Osteoblast (primary cell): ENCODE measurements at regions not wholly inside any gene's neighbourhood (a gene's known extent, or its start where the extent isn't known, plus 50 kb on each side); places are given as distances from the start of the nearest gene placed in this dataset.
"Not testable (repeated sequence)": the region's sequence is repeated elsewhere in the genome, so short reads cannot be mapped to it uniquely, and the experiment has no call there.

Source experiments
- DNase-seq: peaks from one replicate; pipeline ENCODE4 v3.0.0; 2011; ENCODE audit warnings: low spot score, mixed read lengths; ENCODE audit not compliant: insufficient read length; ENCODE audit errors: missing footprints
- H2AFZ ChIP-seq: 2 replicates; pipeline ENCODE4 v1.6.0; 2011; ENCODE audit warnings: mild to moderate bottlenecking, low read length
- H3K27ac ChIP-seq: 2 replicates; pipeline ENCODE4 v1.5.1; 2011; ENCODE audit warnings: mild to moderate bottlenecking, low read depth, low read length, moderate library complexity
- H3K27me3 ChIP-seq: 2 replicates; pipeline ENCODE4 v1.6.0; 2012; ENCODE audit warnings: mild to moderate bottlenecking, control low read depth, inconsistent platforms, low read length, moderate library complexity; ENCODE audit not compliant: insufficient read depth
- H3K36me3 ChIP-seq: 2 replicates; pipeline ENCODE4 v1.5.1; 2011; ENCODE audit warnings: mild to moderate bottlenecking, low read length, control low read depth, moderate library complexity; ENCODE audit not compliant: insufficient read depth
- H3K4me1 ChIP-seq: 2 replicates; pipeline ENCODE4 v1.5.1; 2011; ENCODE audit warnings: mild to moderate bottlenecking, low read length, control low read depth, moderate library complexity; ENCODE audit not compliant: insufficient read depth
- H3K4me2 ChIP-seq: 2 replicates; pipeline ENCODE4 v1.6.0; 2011; ENCODE audit warnings: mild to moderate bottlenecking, low read length; ENCODE audit not compliant: insufficient read depth
- H3K4me3 ChIP-seq: fragments of 200-600 bp; sonication (generic); 3 replicates; pipeline ENCODE4 v1.5.1; 2012; ENCODE audit warnings: mild to moderate bottlenecking, low read length, inconsistent platforms; ENCODE audit not compliant: insufficient read depth
- H3K79me2 ChIP-seq: 2 replicates; pipeline ENCODE4 v1.6.0; 2012; ENCODE audit warnings: mild to moderate bottlenecking, low read length, control low read depth, inconsistent platforms; ENCODE audit not compliant: insufficient read depth
- H3K9me3 ChIP-seq: 2 replicates; pipeline ENCODE4 v1.5.1; 2011; ENCODE audit warnings: low read depth, low read length, control low read depth
- H4K20me1 ChIP-seq: 2 replicates; pipeline ENCODE4 v1.6.0; 2012; ENCODE audit warnings: mild to moderate bottlenecking, low read length, control low read depth; ENCODE audit not compliant: insufficient read depth
- TF ChIP-seq, protein P1 (sequence below): IDR thresholded peaks from 2 replicates; pipeline ENCODE4 v1.5.1; 2011; ENCODE audit warnings: mild to moderate bottlenecking, low read depth, low read length, moderate library complexity; ENCODE audit errors: extremely low read depth

DNA sequence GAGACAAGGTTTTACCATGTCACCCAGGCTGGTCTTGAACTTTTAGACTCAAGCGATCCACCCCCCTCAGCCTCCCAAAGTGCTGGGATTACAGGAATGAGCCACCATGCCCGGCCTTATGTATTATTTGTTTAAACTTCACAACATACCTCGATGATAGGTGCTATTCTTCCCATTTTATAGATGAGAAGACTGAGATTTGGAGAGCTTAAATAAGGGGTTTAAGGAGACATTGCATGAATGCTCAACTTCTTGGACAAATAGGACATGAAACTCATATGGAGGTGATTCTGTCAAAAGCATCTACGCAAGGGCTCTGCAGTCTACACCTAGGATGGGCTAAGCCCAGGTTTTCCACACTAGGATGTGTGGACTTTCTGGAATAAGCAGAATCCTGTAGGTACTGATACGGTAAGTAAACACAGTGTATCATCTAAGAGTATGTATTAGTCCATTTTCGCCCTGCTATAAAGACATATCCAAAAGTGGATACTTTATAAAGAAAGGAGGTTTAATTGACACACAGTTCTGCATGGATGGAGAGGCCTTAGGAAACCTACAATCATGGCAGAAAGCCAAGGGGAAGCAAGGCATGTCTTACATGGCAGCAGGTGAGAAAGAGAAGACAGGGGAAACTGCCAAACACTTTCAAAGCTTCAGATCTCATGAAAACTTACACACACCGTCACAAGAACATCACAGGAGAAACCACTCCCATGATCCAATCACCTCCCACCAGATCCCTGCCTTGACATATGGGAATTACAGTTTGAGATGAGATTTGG, 62.8 kb upstream of the CAPRIN1 start:
- Histone ChIP-seq H3K79me2 (no peaks in the 10 kb centered on the region), H4K20me1 (no peaks in the 10 kb centered on the region), H3K4me2 (no peak overlapping the region), H3K27me3 (no peaks in the 10 kb centered on the region), H3K27ac (no peak overlapping the region), H2AFZ (no peak overlapping the region), H3K4me3 (no peak overlapping the region), H3K4me1 (no peaks in the 10 kb centered on the region), H3K36me3 (no peaks in the 10 kb centered on the region), H3K9me3 (no peaks in the 10 kb centered on the region)
- no peak for DNase-seq
- TF ChIP-seq, protein P1, sequence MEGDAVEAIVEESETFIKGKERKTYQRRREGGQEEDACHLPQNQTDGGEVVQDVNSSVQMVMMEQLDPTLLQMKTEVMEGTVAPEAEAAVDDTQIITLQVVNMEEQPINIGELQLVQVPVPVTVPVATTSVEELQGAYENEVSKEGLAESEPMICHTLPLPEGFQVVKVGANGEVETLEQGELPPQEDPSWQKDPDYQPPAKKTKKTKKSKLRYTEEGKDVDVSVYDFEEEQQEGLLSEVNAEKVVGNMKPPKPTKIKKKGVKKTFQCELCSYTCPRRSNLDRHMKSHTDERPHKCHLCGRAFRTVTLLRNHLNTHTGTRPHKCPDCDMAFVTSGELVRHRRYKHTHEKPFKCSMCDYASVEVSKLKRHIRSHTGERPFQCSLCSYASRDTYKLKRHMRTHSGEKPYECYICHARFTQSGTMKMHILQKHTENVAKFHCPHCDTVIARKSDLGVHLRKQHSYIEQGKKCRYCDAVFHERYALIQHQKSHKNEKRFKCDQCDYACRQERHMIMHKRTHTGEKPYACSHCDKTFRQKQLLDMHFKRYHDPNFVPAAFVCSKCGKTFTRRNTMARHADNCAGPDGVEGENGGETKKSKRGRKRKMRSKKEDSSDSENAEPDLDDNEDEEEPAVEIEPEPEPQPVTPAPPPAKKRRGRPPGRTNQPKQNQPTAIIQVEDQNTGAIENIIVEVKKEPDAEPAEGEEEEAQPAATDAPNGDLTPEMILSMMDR, result no peak

DNA sequence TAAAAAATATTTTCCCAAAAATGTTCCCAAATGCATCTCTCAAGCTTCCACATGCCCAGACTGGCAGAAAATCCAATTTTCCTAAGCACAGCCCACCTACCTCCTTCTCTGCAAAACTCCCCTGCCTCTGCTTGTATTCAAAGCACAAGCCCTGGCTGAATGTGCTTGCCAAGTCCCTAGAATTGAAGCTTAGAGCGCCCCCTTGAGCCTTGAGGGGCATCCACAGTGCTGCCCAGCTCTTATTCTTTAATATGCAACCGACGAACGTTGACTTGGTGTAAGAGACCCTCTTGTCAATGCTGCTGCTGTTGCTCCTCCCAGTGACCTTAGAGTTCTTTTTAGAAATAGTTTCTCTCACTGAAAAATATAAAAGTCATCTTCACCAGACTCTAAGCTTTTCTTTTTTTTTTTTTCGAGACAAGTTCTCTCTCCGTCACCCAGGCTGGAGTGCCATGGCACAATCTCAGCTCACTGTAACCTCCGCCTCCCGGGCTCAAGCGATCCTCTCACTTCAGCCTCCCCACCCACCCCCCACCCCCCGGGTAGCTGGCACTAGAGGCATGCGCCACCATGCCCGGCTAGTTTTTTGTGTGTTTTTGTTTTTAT, 63.5 kb upstream of the CAPRIN1 start:
- H4K20me1 ChIP-seq, result no peaks in the 10 kb centered on the region
- TF ChIP-seq, protein P1, result peak; percentile 90
- no peaks in the 10 kb centered on the region for H3K9me3 ChIP-seq
- H3K4me2 ChIP-seq, result no peak overlapping the region
- H3K36me3 ChIP-seq, result no peaks in the 10 kb centered on the region
- no peak overlapping the region for H2AFZ ChIP-seq
- H3K27me3 ChIP-seq, result no peaks in the 10 kb centered on the region
- H3K79me2 ChIP-seq, result no peaks in the 10 kb centered on the region
- peak; percentile 94 for DNase-seq
- no peak overlapping the region for H3K4me3 ChIP-seq
- H3K27ac ChIP-seq, result no peak overlapping the region
- no peaks in the 10 kb centered on the region for H3K4me1 ChIP-seq

DNA sequence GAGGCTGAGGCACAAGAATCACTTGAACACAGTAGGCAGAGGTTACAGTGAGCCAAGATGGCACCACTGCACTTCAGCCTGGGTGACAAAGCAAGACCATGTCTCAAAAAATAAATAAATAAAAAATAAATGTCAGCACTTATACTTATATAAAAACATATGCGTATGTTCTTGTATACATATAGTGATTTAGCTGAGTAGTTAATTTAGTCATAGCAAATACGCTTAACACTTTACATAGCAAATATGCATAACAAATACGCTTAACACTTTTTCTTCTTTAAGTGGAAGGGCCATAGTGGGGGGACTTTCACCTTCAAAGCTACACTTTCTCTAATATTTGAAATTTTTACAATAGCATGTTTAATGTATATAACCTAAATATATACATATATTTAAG, 64.0 kb upstream of the CAPRIN1 start:
- DNase-seq, result no peak
- H3K36me3 ChIP-seq, result no peaks in the 10 kb centered on the region
- no peak overlapping the region for H3K27ac ChIP-seq
- no peaks in the 10 kb centered on the region for H4K20me1 ChIP-seq
- no peaks in the 10 kb centered on the region for H3K9me3 ChIP-seq
- H3K4me3 ChIP-seq, result no peak overlapping the region
- H3K79me2 ChIP-seq, result no peaks in the 10 kb centered on the region
- no peak overlapping the region for H2AFZ ChIP-seq
- no peaks in the 10 kb centered on the region for H3K4me1 ChIP-seq
- no peaks in the 10 kb centered on the region for H3K27me3 ChIP-seq
- no peak overlapping the region for H3K4me2 ChIP-seq
- TF ChIP-seq, protein P1, result no peak

DNA sequence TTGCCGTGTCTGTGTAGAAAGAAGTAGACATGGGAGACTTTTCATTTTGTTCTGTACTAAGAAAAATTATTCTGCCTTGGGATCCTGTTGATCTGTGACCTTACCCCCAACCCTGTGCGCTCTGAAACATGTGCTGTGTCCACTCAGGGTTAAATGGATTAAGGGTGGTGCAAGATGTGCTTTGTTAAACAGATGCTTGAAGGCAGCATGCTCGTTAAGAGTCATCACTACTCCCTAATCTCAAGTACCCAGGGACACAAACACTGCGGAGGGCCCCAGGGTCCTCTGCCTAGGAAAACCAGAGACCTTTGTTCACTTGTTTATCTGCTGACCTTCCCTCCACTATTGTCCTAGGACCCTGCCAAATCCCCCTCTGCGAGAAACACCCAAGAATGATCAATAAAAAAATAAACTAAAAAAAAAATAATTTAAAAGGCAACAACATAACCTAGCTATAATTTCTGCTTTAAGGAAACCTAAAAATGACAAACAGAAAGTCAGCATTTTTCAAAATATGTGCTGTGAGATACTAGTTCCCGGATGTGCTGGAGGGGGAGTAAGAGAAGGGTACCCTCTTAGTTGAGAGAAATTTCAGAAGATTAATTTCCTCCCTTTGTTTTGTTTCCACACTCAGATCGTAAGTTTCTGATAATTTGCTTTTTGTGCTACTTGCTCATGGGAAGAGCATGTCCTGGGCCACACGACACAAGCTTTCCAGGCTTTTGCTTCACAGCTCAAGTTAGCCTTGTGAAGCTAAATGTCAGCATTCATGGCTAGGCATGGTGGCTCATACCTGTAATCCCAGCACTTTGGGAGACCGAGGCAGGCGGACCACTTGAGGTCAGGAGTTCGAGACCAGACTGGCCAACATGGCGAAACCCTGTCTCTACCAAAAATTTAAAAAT, 64.7 kb upstream of the CAPRIN1 start:
- not testable (repeated sequence) for H3K9me3 ChIP-seq, H3K79me2 ChIP-seq, H3K4me1 ChIP-seq, H3K4me2 ChIP-seq, H3K27ac ChIP-seq, DNase-seq, H3K36me3 ChIP-seq, H2AFZ ChIP-seq, H4K20me1 ChIP-seq, H3K4me3 ChIP-seq, H3K27me3 ChIP-seq
